ENCODE measurements at regions not wholly inside any gene's neighbourhood (a gene's known extent, or its start where the extent isn't known, plus 50 kb on each side); places are given as distances from the start of the nearest gene placed in this dataset.

GRCh38 chr13:31440132-31440531, 240.4 kb downstream of the B3GLCT start:
- intact Hi-C loops (cut with micrococcal nuclease; ENCODE audit: unreplicated experiment): no loop called here
- Histone ChIP-seq H3K4me1 (ENCODE audit: insufficient read depth, low read length, poor library complexity, severe bottlenecking) (no peaks in the 10 kb centered on the region), H3K36me3 (ENCODE audit: insufficient read depth, low read length) (no peaks in the 10 kb centered on the region), H3K4me3 (ENCODE audit: low read depth, low read length, poor library complexity, severe bottlenecking) (no peak overlapping the region), H3K9me2 (ENCODE audit: insufficient read depth, low read length) (no peaks in the 10 kb centered on the region), H4K20me1 (ENCODE audit: insufficient read depth, low read length) (no peaks in the 10 kb centered on the region), H3K27ac (ENCODE audit: low read depth, low read length, poor library complexity, severe bottlenecking) (no peak overlapping the region), H2AFZ (ENCODE audit: low read length) (no peak overlapping the region), H3K9me3 (ENCODE audit: low read length) (no peaks in the 10 kb centered on the region), H3K79me2 (ENCODE audit: insufficient read depth, low read depth, low read length) (no peaks in the 10 kb centered on the region), H3K4me2 (ENCODE audit: low read length) (no peak overlapping the region)
- BruUV-seq (replicated peaks): no TSS peak
- ChIA-PET CTCF (ENCODE audit: unreplicated experiment) (no interaction called here), POLR2A (no interaction called here)
- TF ChIP-seq CTCF (conservative IDR thresholded peaks at IDR 0.05; ENCODE audit: low read length): no peak
- no peak for TF ChIP-seq EZH2phosphoT487 (IDR thresholded peaks at IDR 0.05; ENCODE audit: borderline replicate concordance, low read depth, low read length)
- no peak for DNase-seq (ENCODE audit: low spot score)

GRCh38 chr13:31441800-31442510, 242.2 kb downstream of the B3GLCT start:
- H4K20me1 ChIP-seq (ENCODE audit: insufficient read depth, low read length): no peaks in the 10 kb centered on the region
- no peaks in the 10 kb centered on the region for H3K9me2 ChIP-seq (ENCODE audit: insufficient read depth, low read length)
- H3K4me3 ChIP-seq (ENCODE audit: low read depth, low read length, poor library complexity, severe bottlenecking): no peak overlapping the region
- ChIA-PET CTCF (ENCODE audit: unreplicated experiment) (interaction anchor here (0.6 kb wide), 1 partner anchor 11 kb away, joined by 3 read pairs; no protein-coding TSS in a partner anchor), POLR2A (no interaction called here)
- DNase-seq (ENCODE audit: low spot score): no peak
- H3K27ac ChIP-seq (ENCODE audit: low read depth, low read length, poor library complexity, severe bottlenecking): no peak overlapping the region
- no peak overlapping the region for H3K4me2 ChIP-seq (ENCODE audit: low read length)
- no TSS peak for BruUV-seq (replicated peaks)
- H2AFZ ChIP-seq (ENCODE audit: low read length): no peak overlapping the region
- intact Hi-C loops (cut with micrococcal nuclease; ENCODE audit: unreplicated experiment): no loop called here
- H3K9me3 ChIP-seq (ENCODE audit: low read length): no peaks in the 10 kb centered on the region
- TF ChIP-seq CTCF (conservative IDR thresholded peaks at IDR 0.05; ENCODE audit: low read length) (no peak), EZH2phosphoT487 (IDR thresholded peaks at IDR 0.05; ENCODE audit: borderline replicate concordance, low read depth, low read length) (no peak)
- H3K79me2 ChIP-seq (ENCODE audit: insufficient read depth, low read depth, low read length): no peaks in the 10 kb centered on the region
- H3K36me3 ChIP-seq (ENCODE audit: insufficient read depth, low read length): no peaks in the 10 kb centered on the region
- no peaks in the 10 kb centered on the region for H3K4me1 ChIP-seq (ENCODE audit: insufficient read depth, low read length, poor library complexity, severe bottlenecking)

- POLR2A ChIA-PET: no interaction called here
- intact Hi-C loops (cut with micrococcal nuclease; ENCODE audit: unreplicated experiment): no loop called here
- Histone ChIP-seq H4K20me1 (ENCODE audit: insufficient read depth, low read length) (no peaks in the 10 kb centered on the region), H3K9me2 (ENCODE audit: insufficient read depth, low read length) (no peaks in the 10 kb centered on the region), H3K36me3 (ENCODE audit: insufficient read depth, low read length) (no peaks in the 10 kb centered on the region), H3K4me2 (ENCODE audit: low read length) (no peak overlapping the region), H3K4me3 (ENCODE audit: low read depth, low read length, poor library complexity, severe bottlenecking) (no peak overlapping the region), H3K27ac (ENCODE audit: low read depth, low read length, poor library complexity, severe bottlenecking) (no peak overlapping the region), H2AFZ (ENCODE audit: low read length) (no peak overlapping the region), H3K79me2 (ENCODE audit: insufficient read depth, low read depth, low read length) (no peaks in the 10 kb centered on the region), H3K4me1 (ENCODE audit: insufficient read depth, low read length, poor library complexity, severe bottlenecking) (no peaks in the 10 kb centered on the region), H3K9me3 (ENCODE audit: low read length) (no peaks in the 10 kb centered on the region)
- TF ChIP-seq EZH2phosphoT487 (IDR thresholded peaks at IDR 0.05; ENCODE audit: borderline replicate concordance, low read depth, low read length): no peak
- TF ChIP-seq CTCF (conservative IDR thresholded peaks at IDR 0.05; ENCODE audit: low read length): no peak
- no peak for DNase-seq (ENCODE audit: low spot score)
- BruUV-seq (replicated peaks): no TSS peak
- CTCF ChIA-PET (ENCODE audit: unreplicated experiment): interaction anchor here (0.6 kb wide), 1 partner anchor 11 kb away, joined by 3 read pairs; no protein-coding TSS in a partner anchor
Observed at GRCh38 chr13:31442571-31442970, 242.8 kb downstream of the B3GLCT start.
